ENCODE measurements at regions not wholly inside any gene's neighbourhood (a gene's known extent, or its start where the extent isn't known, plus 50 kb on each side); places are given as distances from the start of the nearest gene placed in this dataset.

DNA sequence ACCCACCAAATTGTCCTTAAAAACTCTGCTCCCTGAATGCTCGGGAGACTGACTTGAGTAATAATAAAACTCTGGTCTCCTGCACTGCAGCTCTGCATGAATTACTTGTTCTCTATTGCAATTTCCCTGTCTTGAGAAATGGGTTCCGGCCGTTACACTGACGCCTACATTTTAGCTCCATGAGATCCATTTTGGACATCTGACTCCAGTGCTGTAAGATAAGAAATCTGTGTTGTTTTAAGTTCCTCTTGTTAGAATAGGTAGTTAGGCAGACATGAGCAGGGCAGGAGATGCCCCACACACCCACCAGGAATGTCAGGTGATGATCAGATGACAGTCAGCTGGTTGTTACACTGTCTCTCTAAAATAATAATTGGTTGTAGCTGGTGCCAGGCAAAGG lies 125.8 kb upstream of the SHB start:
- H3K4me1 ChIP-seq (ENCODE audit: low read depth), result no peaks in the 10 kb centered on the region
- no peak for DNase-seq (ENCODE audit: low read depth in 1 of 2, low spot score in 1 of 2)
- H3K4me3 ChIP-seq, result no peak overlapping the region
- no peaks in the 10 kb centered on the region for H3K27me3 ChIP-seq
- TF ChIP-seq, protein P1, sequence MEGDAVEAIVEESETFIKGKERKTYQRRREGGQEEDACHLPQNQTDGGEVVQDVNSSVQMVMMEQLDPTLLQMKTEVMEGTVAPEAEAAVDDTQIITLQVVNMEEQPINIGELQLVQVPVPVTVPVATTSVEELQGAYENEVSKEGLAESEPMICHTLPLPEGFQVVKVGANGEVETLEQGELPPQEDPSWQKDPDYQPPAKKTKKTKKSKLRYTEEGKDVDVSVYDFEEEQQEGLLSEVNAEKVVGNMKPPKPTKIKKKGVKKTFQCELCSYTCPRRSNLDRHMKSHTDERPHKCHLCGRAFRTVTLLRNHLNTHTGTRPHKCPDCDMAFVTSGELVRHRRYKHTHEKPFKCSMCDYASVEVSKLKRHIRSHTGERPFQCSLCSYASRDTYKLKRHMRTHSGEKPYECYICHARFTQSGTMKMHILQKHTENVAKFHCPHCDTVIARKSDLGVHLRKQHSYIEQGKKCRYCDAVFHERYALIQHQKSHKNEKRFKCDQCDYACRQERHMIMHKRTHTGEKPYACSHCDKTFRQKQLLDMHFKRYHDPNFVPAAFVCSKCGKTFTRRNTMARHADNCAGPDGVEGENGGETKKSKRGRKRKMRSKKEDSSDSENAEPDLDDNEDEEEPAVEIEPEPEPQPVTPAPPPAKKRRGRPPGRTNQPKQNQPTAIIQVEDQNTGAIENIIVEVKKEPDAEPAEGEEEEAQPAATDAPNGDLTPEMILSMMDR (IDR thresholded peaks at IDR 0.05; ENCODE audit: low read depth, low read length), result no peak
- H3K9me3 ChIP-seq (ENCODE audit: low read depth), result no peaks in the 10 kb centered on the region
- H3K36me3 ChIP-seq, result no peaks in the 10 kb centered on the region
- H3K27ac ChIP-seq, result no peak overlapping the region

DNA sequence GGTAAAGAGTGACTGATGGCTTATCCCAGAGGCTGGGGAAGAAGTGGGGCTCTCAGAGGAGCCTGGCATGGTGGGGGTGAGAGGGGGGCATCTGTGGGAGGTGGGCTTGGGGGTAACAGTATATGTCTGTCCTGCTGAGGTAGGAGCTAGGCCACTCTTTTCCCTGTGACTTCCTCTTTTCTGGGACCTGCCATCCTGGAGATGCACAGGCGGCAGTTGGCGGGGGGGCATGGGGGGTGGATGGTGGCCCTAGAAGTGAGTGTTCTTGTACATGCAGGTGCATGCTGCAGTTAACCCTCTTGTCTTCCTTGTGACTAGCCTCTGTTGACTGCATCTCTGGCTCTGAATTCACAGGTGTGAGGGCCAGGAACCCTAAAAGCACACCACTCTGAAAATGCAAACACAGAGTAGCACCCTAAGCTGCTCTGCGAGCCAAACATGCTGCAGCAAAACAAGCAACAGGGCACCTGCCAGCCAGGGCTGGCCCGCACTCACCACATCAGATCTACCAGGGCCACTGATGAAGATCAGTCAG lies 123.8 kb upstream of the SHB start:
- H3K36me3 ChIP-seq, result no peaks in the 10 kb centered on the region
- H3K27me3 ChIP-seq, result no peaks in the 10 kb centered on the region
- no peak overlapping the region for H3K27ac ChIP-seq
- TF ChIP-seq, protein P1 (IDR thresholded peaks at IDR 0.05; ENCODE audit: low read depth, low read length), result no peak
- no peak for DNase-seq (ENCODE audit: low read depth in 1 of 2, low spot score in 1 of 2)
- no peak overlapping the region for H3K4me3 ChIP-seq
- no peaks in the 10 kb centered on the region for H3K4me1 ChIP-seq (ENCODE audit: low read depth)
- H3K9me3 ChIP-seq (ENCODE audit: low read depth), result no peaks in the 10 kb centered on the region

DNA sequence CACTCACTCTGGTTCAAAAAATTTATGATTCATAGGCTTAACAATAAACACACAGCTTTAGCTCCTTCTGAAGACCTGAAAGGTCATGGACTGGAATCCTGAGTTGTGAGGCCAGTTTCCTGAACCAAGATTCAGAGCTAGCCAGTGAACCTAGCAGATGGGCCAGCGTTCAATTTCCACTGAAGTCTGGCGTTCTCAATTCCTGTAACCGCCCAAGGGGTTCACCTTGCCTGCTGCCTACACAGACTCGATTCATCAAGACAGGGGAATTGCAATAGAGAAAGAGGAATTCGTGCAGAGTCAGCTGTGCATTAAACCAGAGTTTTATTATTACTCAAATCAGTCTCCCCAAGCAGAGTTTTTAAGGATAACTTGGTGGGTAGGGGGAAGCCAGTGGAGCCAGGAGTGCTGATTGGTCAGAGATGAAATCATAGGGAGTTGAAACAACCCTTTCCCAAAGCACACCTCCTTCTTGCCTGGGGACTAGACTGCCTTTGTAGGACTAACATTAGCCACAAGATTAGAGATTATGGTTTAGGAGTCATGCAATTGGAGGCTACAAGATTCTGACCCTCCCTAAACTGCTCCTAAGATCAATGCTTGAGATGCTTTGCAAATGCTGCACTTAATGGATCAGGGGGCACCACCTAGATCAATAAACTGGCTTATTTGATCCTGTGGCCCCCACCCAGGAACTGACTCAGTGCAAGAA lies 117.5 kb upstream of the SHB start:
- H3K36me3 ChIP-seq, result no peaks in the 10 kb centered on the region
- no peaks in the 10 kb centered on the region for H3K9me3 ChIP-seq (ENCODE audit: low read depth)
- no peak for DNase-seq (ENCODE audit: low read depth in 1 of 2, low spot score in 1 of 2)
- no peak overlapping the region for H3K27ac ChIP-seq
- no peak overlapping the region for H3K4me3 ChIP-seq
- no peaks in the 10 kb centered on the region for H3K4me1 ChIP-seq (ENCODE audit: low read depth)
- H3K27me3 ChIP-seq, result no peaks in the 10 kb centered on the region
- TF ChIP-seq, protein P1 (IDR thresholded peaks at IDR 0.05; ENCODE audit: low read depth, low read length), result no peak

DNA sequence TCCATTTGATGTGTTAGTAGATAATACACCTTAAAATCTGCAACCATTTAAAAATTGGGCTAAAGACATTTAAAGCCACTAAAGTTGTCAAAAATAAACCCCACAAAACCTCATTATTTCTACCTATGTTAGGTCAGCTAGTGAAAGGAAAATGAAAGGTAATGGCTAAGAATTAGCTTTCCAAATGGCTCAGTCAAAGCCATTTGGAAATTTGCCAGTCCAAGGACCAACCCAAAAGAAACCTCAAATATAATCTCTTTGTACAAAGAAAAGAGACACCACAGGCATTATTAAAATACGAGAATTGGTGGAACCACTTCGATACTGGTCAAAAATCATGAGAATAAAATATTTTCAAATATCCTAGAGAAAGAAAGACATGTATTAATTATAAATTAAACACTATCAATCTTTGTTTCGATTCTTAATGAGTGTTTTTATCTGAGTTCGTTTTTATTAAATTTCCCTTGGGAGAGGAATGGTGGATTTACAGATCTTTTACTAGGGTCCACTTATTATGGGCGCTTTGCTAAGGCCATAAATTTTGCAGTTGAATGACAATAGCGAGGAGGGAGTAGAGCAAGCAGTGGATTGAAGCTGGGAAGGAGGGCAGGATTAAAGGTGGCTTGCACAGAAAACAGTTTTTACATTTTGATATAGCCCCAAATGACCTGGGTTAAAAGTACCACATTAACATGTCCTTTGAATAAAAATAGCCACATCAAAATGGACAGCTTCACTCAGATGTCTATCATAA lies 116.8 kb upstream of the SHB start:
- Histone ChIP-seq H3K4me3 (no peak overlapping the region), H3K27me3 (no peaks in the 10 kb centered on the region), H3K9me3 (ENCODE audit: low read depth) (no peaks in the 10 kb centered on the region), H3K36me3 (no peaks in the 10 kb centered on the region), H3K27ac (no peak overlapping the region), H3K4me1 (ENCODE audit: low read depth) (no peaks in the 10 kb centered on the region)
- no peak for DNase-seq (ENCODE audit: low read depth in 1 of 2, low spot score in 1 of 2)
- TF ChIP-seq, protein P1 (IDR thresholded peaks at IDR 0.05; ENCODE audit: low read depth, low read length), result no peak

DNA sequence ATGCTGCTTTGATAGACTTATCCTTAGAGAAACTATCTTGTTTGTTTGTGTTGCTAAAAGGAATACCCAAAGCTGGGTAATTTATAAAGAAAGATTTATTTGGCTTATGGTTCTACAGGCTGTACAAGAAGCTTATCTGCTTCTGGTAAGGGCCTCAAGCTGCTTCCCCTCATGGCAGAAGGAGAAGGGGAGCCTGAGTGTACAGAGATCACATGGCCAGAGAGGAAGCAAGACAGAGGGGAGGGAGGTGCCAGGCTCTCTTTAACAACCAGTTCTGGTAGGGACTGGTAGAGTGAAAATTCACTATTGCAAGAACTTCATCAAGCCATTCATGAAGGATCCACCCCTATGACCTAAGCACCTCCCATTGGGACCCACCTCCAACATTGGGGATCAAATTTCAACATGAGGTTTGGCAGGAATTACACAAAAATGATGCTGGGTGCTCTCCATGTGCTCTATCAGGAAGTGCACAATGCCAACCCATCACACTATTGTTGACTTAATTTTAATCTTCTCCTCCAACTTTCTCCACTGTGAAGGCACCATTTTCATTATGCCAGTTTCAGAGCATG lies 115.1 kb upstream of the SHB start:
- no peaks in the 10 kb centered on the region for H3K27me3 ChIP-seq
- H3K36me3 ChIP-seq, result no peaks in the 10 kb centered on the region
- no peak overlapping the region for H3K4me3 ChIP-seq
- no peaks in the 10 kb centered on the region for H3K9me3 ChIP-seq (ENCODE audit: low read depth)
- H3K4me1 ChIP-seq (ENCODE audit: low read depth), result no peaks in the 10 kb centered on the region
- TF ChIP-seq, protein P1 (IDR thresholded peaks at IDR 0.05; ENCODE audit: low read depth, low read length), result no peak
- DNase-seq (ENCODE audit: low read depth in 1 of 2, low spot score in 1 of 2), result peak in 1 of 2 donors; percentile 72
- no peak overlapping the region for H3K27ac ChIP-seq
